ENCODE measurements at regions not wholly inside any gene's neighbourhood (a gene's known extent, or its start where the extent isn't known, plus 50 kb on each side); places are given as distances from the start of the nearest gene placed in this dataset.
"Not testable (repeated sequence)": the region's sequence is repeated elsewhere in the genome, so short reads cannot be mapped to it uniquely, and the experiment has no call there.

- CTCF ChIA-PET; DNase-seq (ENCODE audit: low read depth in 1 of 2, low spot score in 1 of 2); ATAC-seq; H3K27ac ChIP-seq; H3K4me2 ChIP-seq; H3K9me3 ChIP-seq; H3K4me1 ChIP-seq; FAIRE-seq; H3K4me3 ChIP-seq; POLR2A ChIA-PET: not testable (repeated sequence)
- WGBS (ENCODE audit: missing lambda C conversion rate): 20% methylated on average over 4 of the region's 4 CpGs
These were observed 54.9 kb upstream of the NBPF12 start for GRCh38 chr1:146883190-146883589.

DNA sequence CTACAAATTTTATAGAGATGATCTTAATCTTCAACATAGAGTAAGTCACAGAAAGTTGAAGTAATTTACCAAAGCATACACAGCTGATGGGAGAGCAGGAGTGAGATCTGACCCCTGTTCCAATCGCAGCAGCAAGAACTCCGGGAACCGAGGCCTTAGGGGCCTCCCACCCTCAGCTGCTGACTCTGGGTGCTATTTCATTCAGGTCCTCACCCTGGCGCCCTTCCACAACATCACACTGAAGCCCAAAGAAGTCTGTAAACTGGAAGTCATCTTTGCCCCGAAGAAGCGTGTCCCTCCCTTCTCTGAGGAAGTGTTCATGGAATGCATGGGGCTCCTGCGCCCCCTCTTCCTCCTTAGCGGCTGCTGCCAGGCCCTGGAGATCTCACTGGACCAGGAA, 57.0 kb upstream of the NBPF12 start:
- H3K4me3 ChIP-seq; H3K4me2 ChIP-seq; H3K27ac ChIP-seq; CTCF ChIA-PET; H3K9me3 ChIP-seq; DNase-seq (ENCODE audit: low read depth in 1 of 2, low spot score in 1 of 2); H3K4me1 ChIP-seq; ATAC-seq; FAIRE-seq; POLR2A ChIA-PET: not testable (repeated sequence)
- WGBS (ENCODE audit: missing lambda C conversion rate): 27% methylated on average over 3 of the region's 8 CpGs

DNA sequence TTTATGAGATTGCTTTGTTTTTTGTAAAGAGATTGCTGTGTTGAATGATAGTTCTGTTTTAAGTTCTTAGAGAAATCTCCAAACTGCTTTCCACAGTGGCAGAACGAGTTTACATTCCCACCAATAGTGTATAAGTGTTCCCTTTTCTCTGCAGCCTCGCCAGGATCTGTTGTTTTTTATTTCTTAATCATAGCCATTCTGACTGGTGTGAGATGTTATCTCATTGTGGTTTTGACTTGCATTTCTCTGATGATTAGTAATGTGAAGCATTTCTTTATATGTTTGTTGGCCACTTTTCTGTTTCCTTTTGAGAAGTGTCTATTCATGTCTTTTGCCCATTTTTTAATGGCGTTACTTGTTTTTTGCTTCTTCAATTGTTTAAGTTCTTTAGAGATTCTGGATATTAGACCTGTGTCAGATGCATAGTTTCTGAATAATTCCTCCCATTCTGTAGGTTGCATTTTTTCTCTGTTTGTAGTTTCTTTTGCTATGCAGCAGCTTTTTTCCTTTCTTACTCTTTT, 74.3 kb upstream of the NBPF12 start:
- H3K9me3 ChIP-seq; POLR2A ChIA-PET; FAIRE-seq; ATAC-seq; DNase-seq (ENCODE audit: low read depth in 1 of 2, low spot score in 1 of 2); H3K27ac ChIP-seq; H3K4me2 ChIP-seq; H3K4me3 ChIP-seq; H3K4me1 ChIP-seq: not testable (repeated sequence)
- CTCF ChIA-PET: interaction anchor here (0.6 kb wide), 1 partner anchor 840 kb away, joined by 3 read pairs; no protein-coding TSS in a partner anchor
- 2% methylated on average over 3 of the region's 3 CpGs for WGBS (ENCODE audit: missing lambda C conversion rate)

GRCh38 chr1:146853147-146853546, 85.0 kb upstream of the NBPF12 start:
- POLR2A ChIA-PET; DNase-seq (ENCODE audit: low read depth in 1 of 2, low spot score in 1 of 2); H3K4me3 ChIP-seq; FAIRE-seq; H3K4me1 ChIP-seq; H3K27ac ChIP-seq; H3K9me3 ChIP-seq; CTCF ChIA-PET; ATAC-seq; H3K4me2 ChIP-seq: not testable (repeated sequence)
- 2% methylated on average over 6 of the region's 9 CpGs for WGBS (ENCODE audit: missing lambda C conversion rate)
- peak; percentile 24; the same call in 1 of the 2 replicates for TF ChIP-seq REST (IDR thresholded peaks at IDR 0.05)

- H3K4me3 ChIP-seq; FAIRE-seq; H3K27ac ChIP-seq; CTCF ChIA-PET; H3K9me3 ChIP-seq; ATAC-seq; H3K4me2 ChIP-seq; DNase-seq (ENCODE audit: low read depth in 1 of 2, low spot score in 1 of 2); H3K4me1 ChIP-seq; POLR2A ChIA-PET: not testable (repeated sequence)
- WGBS (ENCODE audit: missing lambda C conversion rate): 36% methylated on average over 6 of the region's 6 CpGs
These were observed 87.7 kb upstream of the NBPF12 start for GRCh38 chr1:146850352-146850889.

DNA sequence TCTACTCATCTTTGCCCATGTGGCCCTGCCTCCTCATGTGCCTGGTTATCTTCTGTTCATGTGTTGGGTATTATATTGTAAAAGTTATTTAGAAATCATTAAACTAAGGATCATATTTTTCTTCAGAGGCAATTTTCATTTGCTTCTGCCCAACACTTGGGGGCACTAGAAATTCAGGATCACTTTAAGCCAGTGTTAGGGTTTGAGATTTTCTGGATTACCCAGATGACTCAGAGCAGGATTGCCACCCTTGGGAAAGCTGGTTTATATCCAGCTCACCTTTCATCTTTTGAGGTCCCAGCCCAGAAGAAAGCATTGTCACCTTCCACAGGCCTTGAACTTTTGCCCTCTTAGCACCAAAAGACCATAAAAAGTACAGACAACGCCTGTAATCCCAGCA, 99.4 kb upstream of the NBPF12 start:
- H3K4me1 ChIP-seq; H3K27ac ChIP-seq; DNase-seq (ENCODE audit: low read depth in 1 of 2, low spot score in 1 of 2); H3K9me3 ChIP-seq; FAIRE-seq; H3K4me3 ChIP-seq; POLR2A ChIA-PET; ATAC-seq; H3K4me2 ChIP-seq; CTCF ChIA-PET: not testable (repeated sequence)
- no CpG with 5 or more reads among the region's 1 CpG for WGBS (ENCODE audit: missing lambda C conversion rate)

- peak in 1 of 2 experiments; percentile 17; a peak in 1 of 6 replicates for ATAC-seq
- CTCF ChIA-PET; H3K9me3 ChIP-seq; H3K27ac ChIP-seq; FAIRE-seq; H3K4me1 ChIP-seq; H3K4me3 ChIP-seq; POLR2A ChIA-PET; DNase-seq (ENCODE audit: low read depth in 1 of 2, low spot score in 1 of 2); H3K4me2 ChIP-seq: not testable (repeated sequence)
- no CpG with 5 or more reads among the region's 1 CpG for WGBS (ENCODE audit: missing lambda C conversion rate)
These were observed 111.2 kb upstream of the NBPF12 start for GRCh38 chr1:146826957-146827356.

DNA sequence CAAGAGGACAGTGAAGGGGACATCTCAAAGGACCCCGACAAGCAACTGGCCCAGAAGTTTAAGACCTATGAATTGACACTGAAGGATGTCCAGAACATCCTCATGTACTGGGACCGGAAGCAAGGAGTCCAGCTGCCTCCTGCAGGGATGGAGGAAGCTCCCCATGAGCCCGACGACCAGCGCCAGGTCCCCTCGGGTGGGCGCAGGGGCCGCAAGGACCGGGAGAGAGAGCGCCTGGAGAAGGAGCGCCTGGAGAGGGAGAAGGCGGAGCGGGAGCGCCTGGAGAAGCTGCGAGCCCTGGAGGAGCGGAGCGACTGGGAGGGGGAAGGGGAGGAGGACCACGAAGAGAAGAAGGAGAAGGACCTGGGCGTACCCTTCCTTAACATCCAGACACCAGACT, 143.9 kb upstream of the NBPF12 start:
- H3K27ac ChIP-seq; H3K4me3 ChIP-seq; H3K4me2 ChIP-seq; FAIRE-seq; CTCF ChIA-PET; H3K4me1 ChIP-seq; ATAC-seq; H3K9me3 ChIP-seq; DNase-seq (ENCODE audit: low read depth in 1 of 2, low spot score in 1 of 2); POLR2A ChIA-PET: not testable (repeated sequence)
- 32% methylated on average over 19 of the region's 19 CpGs for WGBS (ENCODE audit: missing lambda C conversion rate)

DNA sequence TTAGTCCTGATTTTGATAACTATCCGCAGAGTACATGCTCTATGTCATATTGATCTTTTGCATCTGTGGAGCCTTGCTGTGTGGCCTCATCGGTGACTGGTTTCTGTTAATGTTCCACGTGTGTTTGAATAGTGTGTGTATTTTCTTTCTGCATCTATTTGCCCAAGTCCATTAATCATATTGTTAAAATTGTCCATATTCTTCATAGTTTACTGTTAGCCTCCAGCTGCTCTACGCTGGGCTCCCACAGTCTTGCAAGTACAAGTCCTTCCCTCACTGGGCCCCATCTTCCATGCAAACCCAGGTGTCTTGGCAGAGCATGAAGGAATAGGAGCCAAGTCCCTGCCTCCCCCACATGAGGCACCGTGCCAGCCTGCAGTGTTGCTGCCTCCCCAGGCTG, 145.4 kb upstream of the NBPF12 start:
- POLR2A ChIA-PET, ATAC-seq, FAIRE-seq: not testable (repeated sequence)

GRCh38 chr1:146784212-146784940, 153.7 kb upstream of the NBPF12 start:
- H3K9me3 ChIP-seq; H3K4me2 ChIP-seq; H3K4me3 ChIP-seq; CTCF ChIA-PET; H3K4me1 ChIP-seq; H3K27ac ChIP-seq; FAIRE-seq; DNase-seq (ENCODE audit: low read depth in 1 of 2, low spot score in 1 of 2); ATAC-seq; POLR2A ChIA-PET: not testable (repeated sequence)
- WGBS (ENCODE audit: missing lambda C conversion rate): 19% methylated on average over 3 of the region's 3 CpGs

More for the DNA sequence above, 145.4 kb upstream of the NBPF12 start:
- CTCF ChIA-PET, H3K27ac ChIP-seq, H3K4me2 ChIP-seq, H3K9me3 ChIP-seq, H3K4me3 ChIP-seq, H3K4me1 ChIP-seq: not testable (repeated sequence)
- 9% methylated on average over 4 of the region's 5 CpGs for WGBS (ENCODE audit: missing lambda C conversion rate)
- DNase-seq (ENCODE audit: low read depth in 1 of 2, low spot score in 1 of 2): peak in 1 of 2 experiments; percentile 3

Measured in A549 (cell line).